WTC11 (cell line): ENCODE measurements at regions not wholly inside any gene's neighbourhood (a gene's known extent, or its start where the extent isn't known, plus 50 kb on each side); places are given as distances from the start of the nearest gene placed in this dataset.

ENCODE experiments used
- ATAC-seq: fragments of 200-7000 bp; cut with Tn5 transposase; 2 replicates; pipeline ENCODE4 v1.10.0; 2021; ENCODE audit warnings: mild to moderate bottlenecking, moderate library complexity
- CTCF ChIA-PET: fragments of 300-600 bp; sonication (Branson Sonifier 250); formaldehyde crosslinking; loops from one replicate; lab custom pipeline; 2021; ENCODE audit warnings: antibody characterized with exemption; lab: Charles Lee
- POLR2A ChIA-PET: fragments of 350-600 bp; sonication (Branson Sonifier 250); formaldehyde crosslinking; loops from one replicate; lab custom pipeline; 2021; ENCODE audit warnings: antibody characterized with exemption; lab: Charles Lee
- DNase-seq: peaks from one replicate; pipeline ENCODE4 v3.0.0; 2021; ENCODE audit warnings: low spot score
- H3K27ac Mint-ChIP-seq: 2 replicates; pipeline ENCODE4 v1.8.0; 2021; ENCODE audit warnings: mixed read lengths
- H3K27me3 Mint-ChIP-seq: 2 replicates; pipeline ENCODE4 v1.8.0; 2021; ENCODE audit warnings: low read depth, mild to moderate bottlenecking, moderate library complexity, mixed read lengths
- H3K36me3 Mint-ChIP-seq: 2 replicates; pipeline ENCODE4 v1.8.0; 2021; ENCODE audit warnings: mixed read lengths
- H3K4me1 Mint-ChIP-seq: 2 replicates; pipeline ENCODE4 v1.8.0; 2022; ENCODE audit warnings: mixed read lengths
- H3K4me3 Mint-ChIP-seq: 2 replicates; pipeline ENCODE4 v1.8.0; 2021; ENCODE audit warnings: mild to moderate bottlenecking, moderate library complexity, mixed read lengths
- H3K9me3 Mint-ChIP-seq: 2 replicates; pipeline ENCODE4 v1.8.0; 2021; ENCODE audit warnings: mixed read lengths
- ATF2 ChIP-seq: sonication (generic); formaldehyde crosslinking; IDR thresholded peaks from 2 replicates; pipeline ENCODE4 v1.8.1; 2022; ENCODE audit warnings: low read depth, missing genetic modification reagents, borderline replicate concordance
- CDX4 ChIP-seq: fragments of 250-450 bp; sonication (Bioruptor Pico); IDR thresholded peaks from 2 replicates; pipeline ENCODE4 v1.9.0; 2021; ENCODE audit warnings: moderate library complexity, mild to moderate bottlenecking, inconsistent platforms, borderline replicate concordance
- CREM ChIP-seq: sonication (generic); formaldehyde crosslinking; IDR thresholded peaks from 2 replicates; pipeline ENCODE4 v1.8.1; 2022; ENCODE audit warnings: mild to moderate bottlenecking, missing genetic modification reagents, moderate library complexity
- EMX1 ChIP-seq: fragments of 250-450 bp; sonication (Bioruptor Pico); IDR thresholded peaks from 2 replicates; pipeline ENCODE4 v1.8.0; 2021; ENCODE audit warnings: mild to moderate bottlenecking
- ESRRA ChIP-seq: sonication (generic); formaldehyde crosslinking; IDR thresholded peaks from 2 replicates; pipeline ENCODE4 v1.8.1; 2022; ENCODE audit warnings: mild to moderate bottlenecking, missing genetic modification reagents, borderline replicate concordance
- ETV6 ChIP-seq: sonication (generic); formaldehyde crosslinking; IDR thresholded peaks from 2 replicates; pipeline ENCODE4 v1.8.1; 2022; ENCODE audit warnings: mild to moderate bottlenecking, missing genetic modification reagents
- GABPB1 ChIP-seq: sonication (generic); formaldehyde crosslinking; IDR thresholded peaks from 2 replicates; pipeline ENCODE4 v1.8.1; 2023; ENCODE audit warnings: mild to moderate bottlenecking, missing genetic modification reagents
- IRF1 ChIP-seq: sonication (generic); formaldehyde crosslinking; IDR thresholded peaks from 2 replicates; pipeline ENCODE4 v1.8.0; 2023; ENCODE audit warnings: missing genetic modification reagents
- NFATC4 ChIP-seq: fragments of 250-450 bp; sonication (Bioruptor Pico); IDR thresholded peaks from 2 replicates; pipeline ENCODE4 v1.9.0; 2021; ENCODE audit warnings: mild to moderate bottlenecking
- NFE2L1 ChIP-seq: sonication (generic); formaldehyde crosslinking; IDR thresholded peaks from 2 replicates; pipeline ENCODE4 v1.8.1; 2023; ENCODE audit warnings: missing genetic modification reagents
- NR2C2 ChIP-seq: sonication (generic); formaldehyde crosslinking; IDR thresholded peaks from 2 replicates; pipeline ENCODE4 v1.8.0; 2022; ENCODE audit warnings: mild to moderate bottlenecking, missing genetic modification reagents
- NR3C1 ChIP-seq: sonication (generic); formaldehyde crosslinking; conservative IDR thresholded peaks from 2 replicates; pipeline ENCODE4 v1.8.1; 2023; ENCODE audit warnings: low read depth, mild to moderate bottlenecking, missing genetic modification reagents
- OVOL2 ChIP-seq: fragments of 250-450 bp; sonication (Bioruptor Pico); IDR thresholded peaks from 2 replicates; pipeline ENCODE4 v1.9.0; 2021; ENCODE audit warnings: mild to moderate bottlenecking, borderline replicate concordance
- PRDM15 ChIP-seq: sonication (generic); formaldehyde crosslinking; IDR thresholded peaks from 2 replicates; pipeline ENCODE4 v1.8.0; 2022; ENCODE audit warnings: missing genetic modification reagents
- STAT6 ChIP-seq: sonication (generic); formaldehyde crosslinking; conservative IDR thresholded peaks from 2 replicates; pipeline ENCODE4 v1.8.1; 2023; ENCODE audit warnings: mild to moderate bottlenecking, low read depth, missing genetic modification reagents, moderate library complexity
- TCF7 ChIP-seq: sonication (generic); formaldehyde crosslinking; IDR thresholded peaks from 2 replicates; pipeline ENCODE4 v1.8.0; 2022; ENCODE audit warnings: mild to moderate bottlenecking, low read depth, missing genetic modification reagents, moderate library complexity
- TP53 ChIP-seq: sonication (generic); formaldehyde crosslinking; IDR thresholded peaks from 2 replicates; pipeline ENCODE4 v1.8.1; 2023; ENCODE audit warnings: mild to moderate bottlenecking, missing genetic modification reagents
- ZNF416 ChIP-seq: fragments of 250-450 bp; sonication (Bioruptor Pico); IDR thresholded peaks from 2 replicates; pipeline ENCODE4 v1.9.0; 2021; ENCODE audit warnings: mild to moderate bottlenecking, inconsistent platforms
- ZNF532 ChIP-seq: fragments of 250-450 bp; sonication (Bioruptor Pico); IDR thresholded peaks from 2 replicates; pipeline ENCODE4 v1.9.0; 2021; ENCODE audit warnings: mild to moderate bottlenecking, borderline replicate concordance

- no peak for TF ChIP-seq ZNF532
- no peak for TF ChIP-seq IRF1 (CRISPR knock-in tag)
- TF ChIP-seq STAT6, result no peak
- no peak for TF ChIP-seq CREM
- no peak for TF ChIP-seq CDX4 (CRISPR knock-in tag)
- TF ChIP-seq TP53, result no peak
- TF ChIP-seq EMX1 (CRISPR knock-in tag), result no peak
- TF ChIP-seq ESRRA (CRISPR knock-in tag), result no peak
- no peak for TF ChIP-seq OVOL2 (CRISPR knock-in tag)
Observed at GRCh38 chr4:132572210-132572609, 576.9 kb upstream of the PCDH10 start (continued).

GRCh38 chr4:132587626-132588025 lies 561.5 kb upstream of the PCDH10 start:
- H3K9me3 Mint-ChIP-seq, result peaks cover 49% of the 10 kb centered on the region
- H3K27ac Mint-ChIP-seq, result no peak overlapping the region
- ChIA-PET CTCF (no interaction called here), POLR2A (no interaction called here)
- DNase-seq (no peak), ATAC-seq (no peak)
- H3K27me3 Mint-ChIP-seq, result no peaks in the 10 kb centered on the region
- H3K4me1 Mint-ChIP-seq, result no peaks in the 10 kb centered on the region
- H3K36me3 Mint-ChIP-seq, result peaks cover 36% of the 10 kb centered on the region
- H3K4me3 Mint-ChIP-seq, result no peak overlapping the region
- no peak for TF ChIP-seq ETV6 (CRISPR knock-in tag)
- TF ChIP-seq NR2C2 (CRISPR knock-in tag), result no peak
- no peak for TF ChIP-seq OVOL2 (CRISPR knock-in tag)
- no peak for TF ChIP-seq TCF7 (CRISPR knock-in tag)
- TF ChIP-seq ZNF532, result no peak
- no peak for TF ChIP-seq NFATC4
- no peak for TF ChIP-seq NR3C1 (CRISPR knock-in tag)
- TF ChIP-seq PRDM15, result no peak
- no peak for TF ChIP-seq GABPB1
- TF ChIP-seq ZNF416 (CRISPR knock-in tag), result no peak
- TF ChIP-seq ATF2, result no peak
- no peak for TF ChIP-seq NFE2L1 (CRISPR knock-in tag)
